Stimulated activated memory B cell treated with anti-CD40 and anti-IgM and Interleukin-4, amounts not matched to agents 10 μg/mL and 1 μg/mL and 100 μg/mL, for 72 hours (primary cell): ENCODE measurements at regions not wholly inside any gene's neighbourhood (a gene's known extent, or its start where the extent isn't known, plus 50 kb on each side); places are given as distances from the start of the nearest gene placed in this dataset.
"Not testable (repeated sequence)": the region's sequence is repeated elsewhere in the genome, so short reads cannot be mapped to it uniquely, and the experiment has no call there.

Source experiments
- ATAC-seq: fragments of 150-1000 bp; cut with Tn5 transposase; 2 replicates; pipeline ENCODE4 v1.10.0; 2021
- H3K27ac Mint-ChIP-seq: one replicate; pipeline ENCODE4 v1.8.0; 2022; ENCODE audit warnings: mild to moderate bottlenecking, mixed read lengths
- H3K27me3 Mint-ChIP-seq: one replicate; pipeline ENCODE4 v1.8.0; 2022; ENCODE audit warnings: mixed read lengths
- H3K36me3 Mint-ChIP-seq: one replicate; pipeline ENCODE4 v1.8.0; 2022; ENCODE audit warnings: mixed read lengths
- H3K4me1 Mint-ChIP-seq: one replicate; pipeline ENCODE4 v1.8.0; 2022; ENCODE audit warnings: mixed read lengths
- H3K4me3 Mint-ChIP-seq: one replicate; pipeline ENCODE4 v1.8.0; 2022; ENCODE audit warnings: mild to moderate bottlenecking, moderate library complexity, mixed read lengths
- H3K9me3 Mint-ChIP-seq: one replicate; pipeline ENCODE4 v1.8.0; 2022; ENCODE audit warnings: mixed read lengths

- H3K27me3 Mint-ChIP-seq, result no peaks in the 10 kb centered on the region
- no peaks in the 10 kb centered on the region for H3K36me3 Mint-ChIP-seq
- no peak overlapping the region for H3K27ac Mint-ChIP-seq
- no peak overlapping the region for H3K4me3 Mint-ChIP-seq
- peaks cover 7% of the 10 kb centered on the region for H3K9me3 Mint-ChIP-seq
- no peaks in the 10 kb centered on the region for H3K4me1 Mint-ChIP-seq
- ATAC-seq, result no peak
Observed at GRCh38 chr5:29005386-29005785, 1967.0 kb upstream of the CDH9 start.

- Mint-ChIP-seq H3K27ac (no peak overlapping the region), H3K27me3 (no peaks in the 10 kb centered on the region), H3K9me3 (peaks cover 7% of the 10 kb centered on the region), H3K36me3 (no peaks in the 10 kb centered on the region), H3K4me1 (no peaks in the 10 kb centered on the region), H3K4me3 (no peak overlapping the region)
- no peak for ATAC-seq
Observed at GRCh38 chr5:29002481-29002880, 1964.1 kb upstream of the CDH9 start.

- H3K27me3 Mint-ChIP-seq, result no peaks in the 10 kb centered on the region
- no peaks in the 10 kb centered on the region for H3K36me3 Mint-ChIP-seq
- no peak overlapping the region for H3K27ac Mint-ChIP-seq
- no peak for ATAC-seq
- peaks cover 9% of the 10 kb centered on the region for H3K9me3 Mint-ChIP-seq
- no peaks in the 10 kb centered on the region for H3K4me1 Mint-ChIP-seq
- H3K4me3 Mint-ChIP-seq, result no peak overlapping the region
Observed at GRCh38 chr5:29001666-29002065, 1963.3 kb upstream of the CDH9 start.

DNA sequence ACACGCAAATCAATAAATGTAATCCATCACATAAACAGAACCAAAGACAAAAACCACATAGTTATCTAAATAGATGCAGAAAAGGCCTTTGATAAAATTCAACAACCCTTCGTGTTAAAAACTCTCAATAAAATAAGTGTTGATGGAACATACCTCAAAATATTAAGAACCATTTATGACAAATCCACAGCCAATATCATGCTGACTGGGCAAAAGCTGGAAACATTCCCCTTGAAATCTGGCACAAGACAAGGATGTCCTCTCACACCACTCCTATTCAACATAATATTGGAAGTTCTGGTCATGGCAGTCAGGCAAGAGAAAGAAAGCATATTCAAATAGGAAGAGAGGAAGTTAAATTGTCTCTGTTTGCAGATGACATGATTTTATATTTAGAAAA, 1946.3 kb upstream of the CDH9 start:
- ATAC-seq, result no peak
- H3K27me3 Mint-ChIP-seq, result no peaks in the 10 kb centered on the region
- H3K4me3 Mint-ChIP-seq, result no peak overlapping the region
- H3K36me3 Mint-ChIP-seq, result no peaks in the 10 kb centered on the region
- H3K9me3 Mint-ChIP-seq, result peaks cover 14% of the 10 kb centered on the region
- no peaks in the 10 kb centered on the region for H3K4me1 Mint-ChIP-seq
- H3K27ac Mint-ChIP-seq, result no peak overlapping the region

DNA sequence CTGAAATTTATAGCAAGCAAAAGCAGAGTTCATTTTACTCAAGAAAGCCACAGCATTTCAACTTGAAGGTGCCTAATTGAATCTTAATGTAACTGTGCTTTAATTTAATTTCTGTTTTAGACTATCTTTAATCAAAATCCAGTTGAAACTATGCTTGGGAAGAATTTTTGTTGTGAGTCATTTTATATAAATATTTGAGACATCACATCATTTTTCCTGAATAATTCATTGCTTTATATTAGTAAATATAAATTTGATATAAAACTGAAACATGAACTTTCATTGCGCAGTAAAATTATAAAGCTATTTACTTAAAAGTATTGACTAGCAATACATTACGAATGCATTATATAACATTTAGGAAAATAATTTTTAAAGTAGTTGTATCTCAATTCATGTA, 1937.1 kb upstream of the CDH9 start:
- ATAC-seq, result no peak
- Mint-ChIP-seq H3K4me1 (no peaks in the 10 kb centered on the region), H3K4me3 (no peak overlapping the region), H3K27me3 (no peaks in the 10 kb centered on the region), H3K9me3 (peaks cover 6% of the 10 kb centered on the region), H3K36me3 (no peaks in the 10 kb centered on the region), H3K27ac (no peak overlapping the region)

DNA sequence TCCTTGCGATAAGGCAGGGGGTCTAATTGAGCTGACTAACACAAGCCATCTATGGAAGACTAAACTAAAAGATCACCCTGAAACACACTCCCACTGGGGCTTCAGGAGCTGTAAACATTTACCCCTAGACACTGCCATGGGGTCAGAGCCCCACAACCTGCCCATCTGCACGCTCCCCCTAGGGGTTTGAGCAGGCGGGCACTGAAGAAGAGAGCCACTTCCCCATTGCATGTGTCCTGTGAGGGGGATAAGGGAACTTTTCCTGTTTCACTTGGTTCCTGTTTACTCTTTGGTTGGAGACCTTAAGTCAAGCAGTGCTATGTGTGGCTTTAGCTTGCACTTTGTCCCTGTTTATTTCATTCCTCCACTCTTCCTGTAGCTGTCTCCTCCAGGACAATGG, 1929.5 kb upstream of the CDH9 start:
- no peak overlapping the region for H3K27ac Mint-ChIP-seq
- H3K4me3 Mint-ChIP-seq, result no peak overlapping the region
- ATAC-seq, result no peak
- peaks cover 3% of the 10 kb centered on the region for H3K9me3 Mint-ChIP-seq
- H3K36me3 Mint-ChIP-seq, result no peaks in the 10 kb centered on the region
- H3K4me1 Mint-ChIP-seq, result no peaks in the 10 kb centered on the region
- no peaks in the 10 kb centered on the region for H3K27me3 Mint-ChIP-seq

DNA sequence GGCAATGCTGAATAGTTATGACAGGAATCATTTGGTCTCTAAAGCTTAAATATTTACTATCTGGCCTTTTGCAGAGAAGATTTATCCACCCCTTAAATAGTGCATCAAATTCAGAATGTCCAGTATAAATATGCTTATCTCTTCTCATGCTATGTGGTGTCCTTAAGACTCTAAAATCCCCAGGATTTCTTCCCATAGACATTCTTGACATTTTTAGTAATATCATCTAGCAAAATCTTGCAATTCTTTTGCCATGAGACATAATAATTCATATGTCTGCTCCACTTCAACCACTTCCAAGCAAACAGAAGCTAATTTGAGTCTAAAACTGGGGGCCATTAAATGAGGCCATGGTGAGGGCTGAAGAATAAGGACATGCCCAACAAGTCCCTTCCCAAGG, 1923.4 kb upstream of the CDH9 start:
- H3K27ac Mint-ChIP-seq, result no peak overlapping the region
- ATAC-seq, result no peak
- no peaks in the 10 kb centered on the region for H3K4me1 Mint-ChIP-seq
- no peaks in the 10 kb centered on the region for H3K36me3 Mint-ChIP-seq
- no peak overlapping the region for H3K4me3 Mint-ChIP-seq
- H3K9me3 Mint-ChIP-seq, result peaks cover 7% of the 10 kb centered on the region
- H3K27me3 Mint-ChIP-seq, result no peaks in the 10 kb centered on the region

- Mint-ChIP-seq H3K9me3 (peaks cover 7% of the 10 kb centered on the region), H3K27me3 (no peaks in the 10 kb centered on the region), H3K27ac (no peak overlapping the region), H3K4me1 (no peaks in the 10 kb centered on the region), H3K4me3 (no peak overlapping the region), H3K36me3 (no peaks in the 10 kb centered on the region)
- no peak for ATAC-seq
Observed at GRCh38 chr5:28958581-28958980, 1920.2 kb upstream of the CDH9 start.

- H3K4me1 Mint-ChIP-seq, result no peaks in the 10 kb centered on the region
- no peak for ATAC-seq
- H3K27me3 Mint-ChIP-seq, result no peaks in the 10 kb centered on the region
- H3K4me3 Mint-ChIP-seq, result no peak overlapping the region
- H3K27ac Mint-ChIP-seq, result no peak overlapping the region
- H3K36me3 Mint-ChIP-seq, result no peaks in the 10 kb centered on the region
- H3K9me3 Mint-ChIP-seq, result peaks cover 7% of the 10 kb centered on the region
Observed at GRCh38 chr5:28957450-28957849, 1919.1 kb upstream of the CDH9 start.

GRCh38 chr5:28954074-28954473, 1915.7 kb upstream of the CDH9 start:
- ATAC-seq, result no peak
- no peaks in the 10 kb centered on the region for H3K27me3 Mint-ChIP-seq
- H3K9me3 Mint-ChIP-seq, result peaks cover 6% of the 10 kb centered on the region
- no peaks in the 10 kb centered on the region for H3K4me1 Mint-ChIP-seq
- H3K27ac Mint-ChIP-seq, result no peak overlapping the region
- H3K4me3 Mint-ChIP-seq, result no peak overlapping the region
- no peaks in the 10 kb centered on the region for H3K36me3 Mint-ChIP-seq

DNA sequence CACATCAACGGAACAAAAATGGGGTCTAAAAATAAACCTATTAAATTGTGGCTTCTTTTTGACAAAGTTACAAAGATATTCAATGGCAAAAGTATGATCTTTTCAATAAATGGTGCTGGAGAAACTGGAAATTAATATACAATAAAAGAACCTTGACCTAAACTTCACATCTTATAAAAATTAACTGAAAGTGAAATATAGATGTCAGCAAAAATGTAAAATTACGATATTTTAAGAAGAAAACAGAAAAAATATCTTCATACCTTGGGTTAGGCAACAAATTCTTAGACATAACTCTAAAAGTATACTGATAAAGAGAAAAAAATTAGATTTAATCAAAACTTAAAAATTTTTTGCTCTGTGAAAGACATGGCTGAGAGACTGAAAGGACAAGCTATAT, 1909.5 kb upstream of the CDH9 start:
- no peak for ATAC-seq
- Mint-ChIP-seq H3K9me3 (peaks cover 6% of the 10 kb centered on the region), H3K4me3 (no peak overlapping the region), H3K36me3 (no peaks in the 10 kb centered on the region), H3K4me1 (no peaks in the 10 kb centered on the region), H3K27ac (no peak overlapping the region), H3K27me3 (no peaks in the 10 kb centered on the region)

- Mint-ChIP-seq H3K36me3 (no peaks in the 10 kb centered on the region), H3K4me1 (no peaks in the 10 kb centered on the region), H3K4me3 (no peak overlapping the region), H3K27me3 (no peaks in the 10 kb centered on the region), H3K9me3 (peaks cover 5% of the 10 kb centered on the region), H3K27ac (no peak overlapping the region)
- no peak for ATAC-seq
Observed at GRCh38 chr5:28945859-28946258, 1907.5 kb upstream of the CDH9 start.

DNA sequence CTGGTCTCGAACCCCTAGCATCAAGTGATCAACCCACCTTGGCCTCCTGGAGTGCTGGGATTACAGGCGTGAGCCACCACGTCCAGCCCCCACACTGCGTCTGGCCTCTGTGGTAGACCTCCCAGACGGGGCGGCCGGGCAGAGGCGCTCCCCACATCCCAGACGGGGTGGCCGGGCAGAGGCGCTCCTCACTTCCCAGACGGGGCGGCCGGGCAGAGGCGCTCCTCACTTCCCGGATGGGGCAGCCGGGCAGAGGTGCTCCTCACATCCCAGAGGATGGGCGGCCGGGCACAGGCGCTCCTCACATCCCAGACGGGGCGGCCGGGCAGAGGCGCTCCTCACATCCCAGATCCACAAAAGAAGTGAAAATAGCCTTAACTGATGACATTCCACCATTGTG, 1891.0 kb upstream of the CDH9 start:
- H3K27ac Mint-ChIP-seq, ATAC-seq, H3K4me3 Mint-ChIP-seq, H3K27me3 Mint-ChIP-seq, H3K4me1 Mint-ChIP-seq, H3K9me3 Mint-ChIP-seq, H3K36me3 Mint-ChIP-seq: not testable (repeated sequence)

- not testable (repeated sequence) for H3K4me3 Mint-ChIP-seq, H3K27ac Mint-ChIP-seq, ATAC-seq, H3K4me1 Mint-ChIP-seq, H3K9me3 Mint-ChIP-seq, H3K27me3 Mint-ChIP-seq, H3K36me3 Mint-ChIP-seq
Observed at GRCh38 chr5:28928327-28928790, 1890.0 kb upstream of the CDH9 start.

DNA sequence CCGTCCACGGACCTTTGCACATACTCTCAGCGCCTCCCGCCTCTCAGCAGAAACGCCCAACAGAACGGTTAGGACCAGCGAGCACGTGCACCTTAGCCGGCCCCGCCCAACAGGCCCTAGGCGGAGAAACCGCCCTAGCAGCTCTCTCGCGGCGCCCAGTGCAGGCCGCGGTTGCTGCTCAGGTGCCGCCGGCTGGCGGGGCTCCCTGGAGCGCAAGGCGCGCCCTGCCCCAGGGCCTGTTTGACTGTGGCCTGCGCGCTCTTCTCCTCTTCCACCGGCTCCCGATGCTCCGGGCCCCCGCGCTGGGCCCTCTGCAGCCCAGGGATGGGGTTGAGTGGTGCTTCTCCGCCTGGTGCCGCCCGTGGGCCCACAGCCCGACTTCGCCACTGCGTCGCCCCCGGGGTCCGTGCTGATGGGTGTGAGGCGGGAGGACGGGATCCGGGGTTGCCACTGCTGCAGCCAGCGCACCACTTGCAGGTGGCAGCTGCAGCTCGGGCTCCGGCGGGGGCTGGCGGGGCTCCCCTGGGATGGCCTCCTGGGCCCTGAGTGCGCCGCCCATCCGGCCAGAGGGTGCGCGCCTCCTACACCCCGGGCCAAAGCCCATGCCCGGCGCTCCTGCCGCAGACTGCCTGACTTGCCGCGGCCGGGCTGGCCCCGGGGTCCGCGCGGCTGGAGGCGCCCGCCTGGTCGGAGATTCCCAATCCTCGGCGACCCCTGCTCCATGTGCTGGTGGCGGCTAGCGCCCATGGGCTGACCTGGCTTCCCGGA, 1889.4 kb upstream of the CDH9 start:
- no peaks in the 10 kb centered on the region for H3K36me3 Mint-ChIP-seq
- peaks cover 8% of the 10 kb centered on the region for H3K9me3 Mint-ChIP-seq
- H3K27me3 Mint-ChIP-seq, result no peaks in the 10 kb centered on the region
- H3K27ac Mint-ChIP-seq, result no peak overlapping the region
- no peak for ATAC-seq
- H3K4me3 Mint-ChIP-seq, result no peak overlapping the region
- no peaks in the 10 kb centered on the region for H3K4me1 Mint-ChIP-seq

DNA sequence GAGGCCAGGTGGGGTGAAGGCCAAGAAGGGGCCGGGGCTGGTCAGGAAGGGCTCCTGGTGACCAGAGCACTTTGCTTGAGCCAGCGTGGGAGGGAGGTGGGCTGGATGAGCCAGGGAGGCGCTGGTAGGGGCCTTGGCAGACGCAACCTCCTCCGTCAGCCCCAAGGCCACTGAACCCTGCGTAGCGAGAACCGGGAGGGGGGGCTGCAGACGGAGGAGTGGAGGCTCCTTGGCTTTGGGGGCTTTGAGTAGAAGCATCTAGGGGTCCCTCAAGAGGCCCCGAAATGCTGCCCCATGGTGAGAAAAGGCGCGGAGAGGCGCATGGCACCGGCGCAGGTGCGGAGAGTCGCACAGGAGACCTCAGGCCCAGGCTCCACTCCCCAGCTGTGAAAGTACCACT, 1888.0 kb upstream of the CDH9 start:
- Mint-ChIP-seq H3K4me3 (no peak overlapping the region), H3K27me3 (no peaks in the 10 kb centered on the region), H3K27ac (no peak overlapping the region), H3K4me1 (no peaks in the 10 kb centered on the region), H3K36me3 (no peaks in the 10 kb centered on the region), H3K9me3 (peaks cover 11% of the 10 kb centered on the region)
- no peak for ATAC-seq

DNA sequence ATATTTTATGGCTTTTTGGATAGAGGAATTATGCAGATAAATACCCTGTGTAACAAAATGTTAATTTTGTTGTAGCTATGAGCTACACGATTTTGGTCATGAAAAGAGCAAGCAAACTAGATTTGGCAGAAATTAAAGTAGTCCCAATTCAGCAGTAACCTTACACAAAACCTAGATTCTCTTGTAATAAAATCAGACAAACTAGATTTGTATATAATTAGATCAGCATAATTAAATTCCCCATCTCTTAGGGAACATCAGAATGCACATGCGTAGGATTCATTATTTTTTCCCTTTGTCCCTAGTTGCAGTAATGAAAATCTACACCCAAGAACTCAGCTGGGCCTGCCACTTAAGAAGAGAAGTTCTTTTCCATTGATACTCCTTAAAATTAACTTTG, 1879.2 kb upstream of the CDH9 start:
- Mint-ChIP-seq H3K4me1 (no peaks in the 10 kb centered on the region), H3K4me3 (no peak overlapping the region), H3K9me3 (peaks cover 12% of the 10 kb centered on the region), H3K36me3 (no peaks in the 10 kb centered on the region), H3K27ac (no peak overlapping the region), H3K27me3 (no peaks in the 10 kb centered on the region)
- no peak for ATAC-seq
